ENCODE measurements at regions not wholly inside any gene's neighbourhood (a gene's known extent, or its start where the extent isn't known, plus 50 kb on each side); places are given as distances from the start of the nearest gene placed in this dataset.

GRCh38 chr5:133730866-133731265 lies 118.5 kb upstream of the FSTL4 start:
- Histone ChIP-seq H3K4me3 (ENCODE audit: low read depth in 1 of 2, low read length in 2 of 2) (no peak overlapping the region), H3K4me1 (ENCODE audit: insufficient read depth, low read length) (no peaks in the 10 kb centered on the region), H3K36me3 (ENCODE audit: insufficient read depth, low read length) (no peaks in the 10 kb centered on the region), H3K9me3 (ENCODE audit: low read length) (no peaks in the 10 kb centered on the region), H3K27me3 (ENCODE audit: control insufficient read depth in 1 of 2, insufficient read depth in 2 of 2, low read length in 2 of 2) (no peaks in the 10 kb centered on the region), H3K27ac (ENCODE audit: low read depth, low read length) (no peak overlapping the region), H3K9ac (ENCODE audit: low read length) (no peak overlapping the region)

DNA sequence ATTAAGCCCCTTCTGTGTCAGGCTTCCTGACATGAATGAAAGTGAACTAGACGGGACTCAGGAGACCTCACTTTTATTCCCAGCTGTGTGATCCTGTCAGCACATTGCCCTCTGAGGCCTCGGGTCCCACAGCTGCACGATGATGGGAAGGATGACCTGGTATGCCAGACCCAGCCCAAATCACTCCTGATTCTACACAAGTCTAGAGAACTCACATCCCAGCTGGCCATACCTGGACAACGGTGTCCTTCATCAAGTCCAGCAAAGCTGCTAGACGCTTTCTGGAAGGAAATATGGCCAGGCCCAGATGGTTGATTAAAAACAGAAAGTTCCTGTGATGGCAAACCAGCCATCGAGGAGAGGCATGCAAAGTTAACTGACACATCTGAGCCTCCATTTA lies 118.0 kb upstream of the FSTL4 start:
- Histone ChIP-seq H3K9ac (ENCODE audit: low read length) (no peak overlapping the region), H3K4me3 (ENCODE audit: low read depth in 1 of 2, low read length in 2 of 2) (no peak overlapping the region), H3K9me3 (ENCODE audit: low read length) (no peaks in the 10 kb centered on the region), H3K27ac (ENCODE audit: low read depth, low read length) (no peak overlapping the region), H3K4me1 (ENCODE audit: insufficient read depth, low read length) (no peaks in the 10 kb centered on the region), H3K27me3 (ENCODE audit: control insufficient read depth in 1 of 2, insufficient read depth in 2 of 2, low read length in 2 of 2) (no peaks in the 10 kb centered on the region), H3K36me3 (ENCODE audit: insufficient read depth, low read length) (no peaks in the 10 kb centered on the region)

DNA sequence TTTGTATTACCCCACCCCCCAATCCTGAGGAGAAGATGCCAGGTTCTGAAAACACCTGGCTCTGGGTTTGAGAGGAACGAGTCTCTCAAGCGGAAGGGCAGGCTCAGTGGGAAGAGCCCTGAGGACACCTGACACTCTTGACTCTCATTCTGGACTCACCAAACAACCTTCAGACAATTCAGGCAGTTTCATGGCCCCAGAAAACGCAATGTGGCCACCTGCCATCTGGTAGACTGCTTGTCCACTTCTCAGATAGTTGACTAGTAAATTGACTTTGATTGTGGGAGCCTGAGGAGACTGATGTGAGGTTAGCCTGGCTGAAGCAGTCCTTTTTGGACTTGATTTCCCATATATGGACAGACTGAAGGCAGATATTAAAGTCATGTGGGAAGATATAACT lies 117.5 kb upstream of the FSTL4 start:
- no peak overlapping the region for H3K4me3 ChIP-seq (ENCODE audit: low read depth in 1 of 2, low read length in 2 of 2)
- H3K27me3 ChIP-seq (ENCODE audit: control insufficient read depth in 1 of 2, insufficient read depth in 2 of 2, low read length in 2 of 2), result no peaks in the 10 kb centered on the region
- H3K4me1 ChIP-seq (ENCODE audit: insufficient read depth, low read length), result no peaks in the 10 kb centered on the region
- H3K27ac ChIP-seq (ENCODE audit: low read depth, low read length), result no peak overlapping the region
- H3K36me3 ChIP-seq (ENCODE audit: insufficient read depth, low read length), result no peaks in the 10 kb centered on the region
- H3K9me3 ChIP-seq (ENCODE audit: low read length), result no peaks in the 10 kb centered on the region
- no peak overlapping the region for H3K9ac ChIP-seq (ENCODE audit: low read length)

DNA sequence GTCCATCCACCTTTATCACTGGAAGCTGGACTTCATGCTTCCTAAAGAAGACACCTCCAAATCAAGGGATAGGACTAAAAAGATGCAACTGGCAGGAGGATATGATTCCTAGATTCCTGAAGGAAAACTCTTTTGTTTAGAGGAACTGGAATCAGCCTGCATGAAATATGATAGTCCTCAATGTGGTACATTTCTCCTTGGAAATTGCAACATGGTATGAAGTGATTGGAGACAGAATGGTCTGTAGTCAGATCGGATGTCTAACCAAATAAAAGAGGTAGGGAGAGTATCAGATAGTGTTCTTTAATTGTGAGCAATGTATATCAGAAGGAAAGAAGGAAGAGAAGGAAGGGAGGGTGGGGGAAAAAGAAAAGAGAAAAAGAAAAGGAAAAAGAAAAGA lies 116.1 kb upstream of the FSTL4 start:
- no peak overlapping the region for H3K27ac ChIP-seq (ENCODE audit: low read depth, low read length)
- no peaks in the 10 kb centered on the region for H3K4me1 ChIP-seq (ENCODE audit: insufficient read depth, low read length)
- H3K4me3 ChIP-seq (ENCODE audit: low read depth in 1 of 2, low read length in 2 of 2), result no peak overlapping the region
- no peaks in the 10 kb centered on the region for H3K36me3 ChIP-seq (ENCODE audit: insufficient read depth, low read length)
- no peak overlapping the region for H3K9ac ChIP-seq (ENCODE audit: low read length)
- H3K9me3 ChIP-seq (ENCODE audit: low read length), result no peaks in the 10 kb centered on the region
- no peaks in the 10 kb centered on the region for H3K27me3 ChIP-seq (ENCODE audit: control insufficient read depth in 1 of 2, insufficient read depth in 2 of 2, low read length in 2 of 2)

DNA sequence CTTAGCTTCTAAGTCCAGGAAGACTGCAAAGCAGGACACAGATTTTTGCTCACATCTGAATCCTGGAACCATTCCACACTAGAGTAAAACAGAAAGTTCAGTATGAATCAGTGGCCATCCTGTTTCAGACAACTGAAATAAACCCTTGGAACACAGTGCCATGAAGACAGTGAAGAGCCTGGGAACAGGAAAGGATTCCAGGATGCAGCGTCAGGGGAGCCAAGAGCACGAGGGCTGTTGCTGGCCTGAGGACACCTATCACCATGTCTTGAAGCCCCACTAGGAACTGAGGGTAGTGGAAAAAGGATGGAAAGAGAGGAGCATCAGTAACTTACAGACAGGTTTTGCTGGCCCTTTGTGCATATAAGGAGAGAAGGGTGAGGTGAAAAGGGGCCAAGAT lies 115.3 kb upstream of the FSTL4 start:
- Histone ChIP-seq H3K9ac (ENCODE audit: low read length) (no peak overlapping the region), H3K27ac (ENCODE audit: low read depth, low read length) (no peak overlapping the region), H3K4me1 (ENCODE audit: insufficient read depth, low read length) (no peaks in the 10 kb centered on the region), H3K27me3 (ENCODE audit: control insufficient read depth in 1 of 2, insufficient read depth in 2 of 2, low read length in 2 of 2) (no peaks in the 10 kb centered on the region), H3K4me3 (ENCODE audit: low read depth in 1 of 2, low read length in 2 of 2) (no peak overlapping the region), H3K36me3 (ENCODE audit: insufficient read depth, low read length) (no peaks in the 10 kb centered on the region), H3K9me3 (ENCODE audit: low read length) (no peaks in the 10 kb centered on the region)

DNA sequence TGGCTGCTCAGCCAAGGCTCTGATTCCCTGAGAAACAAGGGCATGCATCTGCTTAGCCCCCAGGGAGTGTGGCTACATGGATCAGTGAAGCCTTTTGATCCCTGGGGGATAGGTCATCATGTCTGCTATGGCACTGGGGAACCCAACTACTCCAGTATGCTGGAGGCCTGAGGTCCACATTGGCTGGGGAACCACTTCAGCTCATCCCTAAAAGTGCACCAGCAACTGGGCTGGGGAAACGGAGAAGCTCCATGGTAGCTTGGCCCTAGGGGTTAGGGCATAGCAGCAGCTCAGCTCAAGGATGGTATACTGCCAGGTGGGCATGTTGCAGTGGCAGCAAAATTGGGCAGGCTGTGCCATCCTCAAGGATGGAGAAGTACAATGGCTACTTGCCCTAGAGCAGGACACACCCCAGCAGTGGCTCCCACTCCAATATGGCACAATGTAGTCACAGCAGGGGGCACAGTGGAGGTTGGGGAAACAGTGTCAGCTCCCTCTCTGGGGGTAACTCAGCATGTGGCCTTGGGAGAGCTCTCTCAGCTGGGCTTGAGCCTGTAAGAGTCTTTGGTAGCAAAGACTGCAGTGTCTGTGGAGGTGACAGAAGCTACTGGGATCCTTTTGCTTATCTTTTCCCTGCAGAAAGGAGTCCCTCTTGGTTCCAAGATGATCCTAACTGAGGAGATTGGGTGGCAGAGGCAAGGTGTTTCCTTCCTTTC lies 111.5 kb upstream of the FSTL4 start:
- H3K27me3 ChIP-seq (ENCODE audit: control insufficient read depth in 1 of 2, insufficient read depth in 2 of 2, low read length in 2 of 2), result no peaks in the 10 kb centered on the region
- no peaks in the 10 kb centered on the region for H3K36me3 ChIP-seq (ENCODE audit: insufficient read depth, low read length)
- H3K4me1 ChIP-seq (ENCODE audit: insufficient read depth, low read length), result no peaks in the 10 kb centered on the region
- H3K4me3 ChIP-seq (ENCODE audit: low read depth in 1 of 2, low read length in 2 of 2), result no peak overlapping the region
- no peak overlapping the region for H3K27ac ChIP-seq (ENCODE audit: low read depth, low read length)
- H3K9me3 ChIP-seq (ENCODE audit: low read length), result no peaks in the 10 kb centered on the region
- no peak overlapping the region for H3K9ac ChIP-seq (ENCODE audit: low read length)

GRCh38 chr5:133723126-133723525 lies 110.8 kb upstream of the FSTL4 start:
- Histone ChIP-seq H3K9ac (ENCODE audit: low read length) (no peak overlapping the region), H3K9me3 (ENCODE audit: low read length) (no peaks in the 10 kb centered on the region), H3K27me3 (ENCODE audit: control insufficient read depth in 1 of 2, insufficient read depth in 2 of 2, low read length in 2 of 2) (no peaks in the 10 kb centered on the region), H3K27ac (ENCODE audit: low read depth, low read length) (no peak overlapping the region), H3K4me3 (ENCODE audit: low read depth in 1 of 2, low read length in 2 of 2) (no peak overlapping the region), H3K36me3 (ENCODE audit: insufficient read depth, low read length) (no peaks in the 10 kb centered on the region), H3K4me1 (ENCODE audit: insufficient read depth, low read length) (no peaks in the 10 kb centered on the region)

- Histone ChIP-seq H3K9me3 (ENCODE audit: low read length) (no peaks in the 10 kb centered on the region), H3K4me1 (ENCODE audit: insufficient read depth, low read length) (no peaks in the 10 kb centered on the region), H3K27ac (ENCODE audit: low read depth, low read length) (no peak overlapping the region), H3K4me3 (ENCODE audit: low read depth in 1 of 2, low read length in 2 of 2) (no peak overlapping the region), H3K36me3 (ENCODE audit: insufficient read depth, low read length) (no peaks in the 10 kb centered on the region), H3K27me3 (ENCODE audit: control insufficient read depth in 1 of 2, insufficient read depth in 2 of 2, low read length in 2 of 2) (no peaks in the 10 kb centered on the region), H3K9ac (ENCODE audit: low read length) (no peak overlapping the region)
These were observed 109.0 kb upstream of the FSTL4 start for GRCh38 chr5:133721365-133721764.

DNA sequence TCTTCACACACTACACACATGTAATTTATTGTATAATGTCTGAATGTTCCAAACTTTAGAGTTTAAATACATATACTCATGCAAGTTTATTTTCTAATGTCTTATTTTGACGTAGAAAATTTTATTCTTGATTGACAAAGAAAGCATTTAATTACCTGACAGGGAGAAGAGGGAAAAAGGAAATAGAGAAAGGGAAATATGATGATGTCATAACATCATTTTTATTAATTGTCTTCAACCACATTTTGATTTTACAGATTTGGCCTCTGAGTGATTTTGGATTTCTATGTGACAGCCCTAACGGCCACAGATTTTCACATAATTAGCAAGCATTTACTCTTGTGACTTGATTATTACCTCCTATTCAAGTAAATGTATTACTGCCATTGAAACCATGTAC lies 106.1 kb upstream of the FSTL4 start:
- Histone ChIP-seq H3K36me3 (ENCODE audit: insufficient read depth, low read length) (no peaks in the 10 kb centered on the region), H3K27me3 (ENCODE audit: control insufficient read depth in 1 of 2, insufficient read depth in 2 of 2, low read length in 2 of 2) (no peaks in the 10 kb centered on the region), H3K4me3 (ENCODE audit: low read depth in 1 of 2, low read length in 2 of 2) (no peak overlapping the region), H3K9ac (ENCODE audit: low read length) (no peak overlapping the region), H3K4me1 (ENCODE audit: insufficient read depth, low read length) (no peaks in the 10 kb centered on the region), H3K27ac (ENCODE audit: low read depth, low read length) (no peak overlapping the region), H3K9me3 (ENCODE audit: low read length) (no peaks in the 10 kb centered on the region)

GRCh38 chr5:133716532-133717183 lies 104.3 kb upstream of the FSTL4 start:
- no peak overlapping the region for H3K27ac ChIP-seq (ENCODE audit: low read depth, low read length)
- no peaks in the 10 kb centered on the region for H3K27me3 ChIP-seq (ENCODE audit: control insufficient read depth in 1 of 2, insufficient read depth in 2 of 2, low read length in 2 of 2)
- H3K4me1 ChIP-seq (ENCODE audit: insufficient read depth, low read length), result no peaks in the 10 kb centered on the region
- no peak overlapping the region for H3K9ac ChIP-seq (ENCODE audit: low read length)
- H3K36me3 ChIP-seq (ENCODE audit: insufficient read depth, low read length), result no peaks in the 10 kb centered on the region
- H3K4me3 ChIP-seq (ENCODE audit: low read depth in 1 of 2, low read length in 2 of 2), result no peak overlapping the region
- no peaks in the 10 kb centered on the region for H3K9me3 ChIP-seq (ENCODE audit: low read length)

DNA sequence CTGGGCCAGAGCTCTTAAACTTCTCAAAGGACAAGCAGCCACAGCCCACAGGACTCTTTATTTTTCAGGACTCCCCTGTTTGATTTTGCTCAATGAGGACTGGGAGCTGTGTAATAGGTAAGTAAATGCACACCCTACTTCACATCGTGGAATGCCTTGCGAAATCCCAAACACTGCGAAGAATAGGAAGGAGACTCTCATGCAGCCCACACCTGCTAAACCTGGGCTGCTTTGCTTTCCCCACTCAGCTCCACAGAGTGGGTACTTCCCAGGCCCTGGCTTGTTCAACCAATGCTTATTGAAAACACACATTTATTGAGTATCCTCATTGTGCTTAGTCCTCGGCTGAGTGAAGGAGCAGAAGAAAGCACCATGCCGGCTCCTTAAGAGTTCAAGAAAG lies 103.3 kb upstream of the FSTL4 start:
- Histone ChIP-seq H3K27ac (ENCODE audit: low read depth, low read length) (no peak overlapping the region), H3K9ac (ENCODE audit: low read length) (no peak overlapping the region)

GRCh38 chr5:133715216-133715615 lies 102.9 kb upstream of the FSTL4 start:
- Histone ChIP-seq H3K27me3 (ENCODE audit: control insufficient read depth in 1 of 2, insufficient read depth in 2 of 2, low read length in 2 of 2) (no peaks in the 10 kb centered on the region), H3K4me3 (ENCODE audit: low read depth in 1 of 2, low read length in 2 of 2) (no peak overlapping the region), H3K4me1 (ENCODE audit: insufficient read depth, low read length) (no peaks in the 10 kb centered on the region), H3K27ac (ENCODE audit: low read depth, low read length) (no peak overlapping the region), H3K9me3 (ENCODE audit: low read length) (no peaks in the 10 kb centered on the region), H3K36me3 (ENCODE audit: insufficient read depth, low read length) (no peaks in the 10 kb centered on the region), H3K9ac (ENCODE audit: low read length) (no peak overlapping the region)

More for the DNA sequence above, 103.3 kb upstream of the FSTL4 start:
- Histone ChIP-seq H3K36me3 (ENCODE audit: insufficient read depth, low read length) (no peaks in the 10 kb centered on the region), H3K9me3 (ENCODE audit: low read length) (no peaks in the 10 kb centered on the region), H3K27me3 (ENCODE audit: control insufficient read depth in 1 of 2, insufficient read depth in 2 of 2, low read length in 2 of 2) (no peaks in the 10 kb centered on the region), H3K4me1 (ENCODE audit: insufficient read depth, low read length) (no peaks in the 10 kb centered on the region), H3K4me3 (ENCODE audit: low read depth in 1 of 2, low read length in 2 of 2) (no peak overlapping the region)
